HG03039 (cell line): ENCODE measurements at regions not wholly inside any gene's neighbourhood (a gene's known extent, or its start where the extent isn't known, plus 50 kb on each side); places are given as distances from the start of the nearest gene placed in this dataset.

Experiments
- ATAC-seq: cut with Tn5 transposase; IDR thresholded peaks from one replicate; pipeline ENCODE4 v1.9.1; 2021; ENCODE audit warnings: mild to moderate bottlenecking, moderate library complexity; ENCODE audit not compliant: unreplicated experiment

DNA sequence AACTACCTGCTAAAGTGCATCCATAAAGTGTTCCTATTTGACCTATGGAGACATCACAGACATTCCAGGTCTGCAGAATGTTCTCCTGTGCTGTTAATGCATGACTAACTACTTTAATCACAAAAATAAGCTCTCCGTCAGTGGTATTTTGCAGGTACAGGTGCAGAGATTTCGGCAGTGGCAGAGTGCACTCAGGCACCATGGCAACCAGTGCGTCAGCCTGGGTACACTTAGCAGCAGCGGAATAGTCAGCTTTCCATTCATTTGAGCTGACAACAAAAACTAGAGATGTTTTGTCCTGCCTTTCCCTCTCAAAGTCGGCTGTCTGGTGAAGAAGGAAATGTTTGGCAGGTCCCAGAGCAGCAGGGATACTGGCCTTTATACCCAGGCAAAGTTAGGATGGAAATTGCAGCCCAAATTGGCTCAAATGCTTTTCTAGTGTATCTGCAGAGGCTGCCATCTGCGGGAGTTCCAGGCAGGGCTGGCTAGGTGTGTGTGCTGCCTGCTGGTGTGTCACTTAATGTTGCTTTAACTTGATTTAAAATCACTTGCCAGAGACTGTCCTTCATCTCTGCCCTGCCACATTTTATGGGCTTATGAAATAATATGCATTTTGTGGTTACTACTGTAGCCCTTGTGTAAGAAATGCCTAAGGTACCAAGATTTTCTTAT lies 195.8 kb downstream of the RAP2A start:
- no peak for ATAC-seq

DNA sequence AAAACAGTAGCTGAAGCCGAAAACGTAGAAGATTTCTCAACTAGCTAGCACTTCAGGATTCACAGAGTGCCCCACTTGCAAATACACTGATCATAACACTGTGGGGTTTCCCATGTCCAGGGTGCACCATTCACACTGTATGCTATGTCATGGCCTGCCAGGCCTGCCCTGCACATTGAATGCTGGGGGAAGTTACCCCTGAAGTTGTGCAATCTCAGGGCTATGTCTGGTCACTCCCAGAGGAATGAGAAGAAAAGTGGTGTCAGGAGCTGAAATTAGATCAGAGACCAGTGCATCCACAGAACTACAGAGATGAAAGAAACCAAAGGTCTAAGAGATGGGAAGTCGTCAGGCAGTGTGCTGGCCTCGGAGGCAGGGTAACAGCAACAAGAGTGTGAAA lies 196.8 kb downstream of the RAP2A start:
- ATAC-seq, result no peak

DNA sequence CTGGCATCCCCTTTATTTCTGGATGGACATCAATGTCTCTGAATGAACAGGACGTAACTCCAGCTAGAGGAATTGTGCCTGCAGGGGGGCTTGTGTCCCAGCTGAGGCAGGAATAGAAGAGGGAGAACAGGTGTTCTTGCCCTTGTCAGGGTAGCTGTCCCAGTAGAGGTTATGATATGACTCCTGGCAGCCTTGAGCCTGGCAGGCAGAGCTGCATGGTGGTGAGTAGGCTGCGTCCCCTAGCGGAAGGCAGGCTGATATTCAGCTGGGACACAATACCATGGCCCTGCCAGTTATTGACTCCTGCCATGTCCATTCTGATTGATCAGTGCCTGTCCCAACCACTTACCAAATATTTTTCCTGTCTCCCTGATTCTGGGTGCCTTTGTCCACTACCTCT lies 197.2 kb downstream of the RAP2A start:
- no peak for ATAC-seq

DNA sequence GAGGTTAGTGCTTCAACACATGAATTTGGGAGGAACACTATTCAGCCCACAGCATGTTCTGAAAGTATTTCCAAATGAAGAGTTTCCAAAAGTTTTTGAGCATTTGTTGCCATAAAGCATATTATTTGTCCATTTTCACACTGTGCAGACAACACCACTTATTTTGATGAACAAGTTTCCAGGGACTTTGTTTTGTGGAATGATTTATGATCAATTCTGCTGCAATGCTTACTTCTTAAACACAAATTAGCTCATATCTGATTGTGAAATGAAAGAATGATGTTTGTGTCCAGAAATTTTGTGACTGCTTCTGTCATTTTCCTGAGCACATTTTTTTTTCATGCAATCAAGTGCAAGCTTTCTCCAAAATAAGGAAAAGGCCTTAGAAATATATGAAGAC lies 205.3 kb downstream of the RAP2A start:
- no peak for ATAC-seq

DNA sequence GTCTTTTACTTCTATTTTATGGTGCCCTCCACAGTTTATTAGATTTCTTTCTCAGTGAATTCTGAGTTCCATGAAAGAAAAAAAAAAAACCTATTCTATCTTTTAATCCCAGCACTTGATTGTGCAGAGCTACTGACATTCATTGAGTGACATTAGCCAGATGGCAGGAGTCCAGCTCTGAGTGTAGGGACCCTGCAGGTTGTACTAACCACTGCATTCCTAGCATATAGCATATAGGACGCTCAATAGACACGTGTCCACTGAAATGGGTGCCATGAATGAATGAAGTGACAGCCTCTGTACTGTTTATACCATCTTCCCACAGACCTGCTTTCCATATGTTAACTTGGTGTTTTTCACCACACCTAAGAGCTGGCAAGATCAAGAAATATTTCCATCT lies 206.3 kb downstream of the RAP2A start:
- ATAC-seq, result no peak

DNA sequence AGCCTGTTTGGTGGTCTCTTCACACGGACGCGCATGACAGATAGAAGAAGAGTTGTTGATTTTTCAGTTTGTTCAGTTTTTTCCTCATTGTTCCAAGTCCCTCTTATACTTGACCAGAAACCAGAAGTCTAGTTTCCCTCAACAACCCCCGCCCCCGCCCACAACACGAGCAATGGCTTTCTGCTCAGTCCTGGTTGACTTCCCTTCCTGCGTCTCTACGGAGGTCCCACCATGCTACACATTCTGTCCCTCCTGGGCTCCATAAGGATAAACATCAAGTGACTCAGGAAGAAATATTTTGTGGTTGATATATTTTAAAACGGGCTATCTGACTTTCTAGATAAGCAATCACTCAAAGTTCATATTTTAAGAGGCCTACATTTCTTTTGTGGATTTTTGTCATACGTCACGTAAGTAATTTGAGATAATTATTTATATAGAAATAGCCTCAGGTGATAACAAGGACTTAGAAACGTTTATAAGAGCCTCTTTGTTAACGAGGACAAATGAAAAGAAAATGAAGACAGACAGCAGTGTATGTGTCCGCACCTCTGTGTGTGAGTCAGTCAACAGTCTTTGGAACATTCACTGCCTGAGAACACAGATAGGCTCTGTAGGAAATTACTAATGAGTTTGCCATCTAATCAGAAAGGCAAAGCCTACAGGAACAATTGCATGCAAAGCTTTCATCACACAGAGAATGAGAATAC lies 214.4 kb downstream of the RAP2A start:
- ATAC-seq, result no peak

DNA sequence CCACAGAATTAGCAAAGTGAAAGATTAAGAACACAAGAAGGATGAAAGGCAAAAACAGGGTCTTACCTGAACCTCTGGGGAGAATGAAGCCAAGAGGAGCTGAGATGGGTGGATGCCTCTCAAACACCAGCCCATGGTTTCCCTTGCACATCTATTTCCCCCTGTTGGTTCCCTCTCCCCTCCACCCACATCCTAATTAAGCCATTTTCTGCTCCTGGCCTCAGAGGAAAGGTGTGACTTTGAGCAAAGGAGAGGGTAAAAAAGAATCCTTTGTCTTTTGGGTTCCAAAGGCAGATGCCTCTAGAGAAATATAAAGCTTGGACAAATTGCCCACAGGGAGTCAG lies 214.9 kb downstream of the RAP2A start:
- no peak for ATAC-seq

DNA sequence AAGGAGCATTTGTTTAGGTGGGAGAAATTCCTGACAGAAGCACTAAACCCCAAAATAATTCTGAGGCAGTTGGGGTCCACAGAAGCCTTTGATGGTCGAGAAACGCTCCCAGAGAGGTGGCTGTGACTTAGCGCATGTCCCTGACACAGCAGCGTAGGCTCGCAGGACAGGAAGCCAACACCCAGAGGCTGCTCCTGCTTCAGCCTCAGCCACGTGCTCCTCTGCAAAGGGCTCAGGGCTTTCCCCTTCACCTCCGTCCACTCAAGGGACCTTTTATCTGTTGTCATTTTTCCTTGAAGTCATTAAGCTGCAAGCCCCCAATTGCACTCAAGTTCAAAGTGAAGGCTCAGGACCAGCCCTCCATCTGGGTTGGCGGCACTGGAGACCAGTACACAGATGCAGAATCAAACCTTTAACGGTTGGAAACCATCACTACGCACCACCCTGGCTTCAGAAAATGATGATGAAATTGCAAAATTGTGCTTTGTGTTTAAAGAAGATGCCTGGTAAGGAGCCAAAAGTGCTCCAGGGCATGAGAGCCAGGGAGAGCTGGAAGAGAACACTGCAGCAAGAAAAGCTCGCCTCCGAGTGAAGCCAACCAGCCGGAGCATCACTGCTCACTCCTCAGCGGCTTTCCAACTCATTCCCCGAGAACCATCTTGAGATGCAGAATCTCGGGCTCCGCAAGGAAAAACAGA lies 219.6 kb downstream of the RAP2A start:
- no peak for ATAC-seq

DNA sequence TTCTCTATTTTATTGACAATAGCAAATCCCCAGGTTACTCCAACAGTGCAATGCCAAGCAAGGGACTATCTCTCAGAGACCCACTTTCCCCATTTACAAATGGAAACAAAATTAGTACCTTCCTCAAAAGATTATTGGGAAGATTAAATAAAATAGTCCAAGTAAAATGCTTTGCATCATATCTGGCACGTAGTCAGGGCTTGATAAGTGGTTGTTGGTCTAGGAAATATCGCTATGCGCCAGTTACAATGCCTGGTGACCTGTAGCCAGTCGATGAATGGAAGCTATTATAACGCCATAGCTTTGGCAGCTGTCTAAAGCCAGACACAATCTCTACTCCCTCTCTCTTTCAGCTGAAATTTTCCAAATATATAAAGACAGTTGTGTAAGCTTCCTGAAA lies 220.3 kb downstream of the RAP2A start:
- no peak for ATAC-seq

DNA sequence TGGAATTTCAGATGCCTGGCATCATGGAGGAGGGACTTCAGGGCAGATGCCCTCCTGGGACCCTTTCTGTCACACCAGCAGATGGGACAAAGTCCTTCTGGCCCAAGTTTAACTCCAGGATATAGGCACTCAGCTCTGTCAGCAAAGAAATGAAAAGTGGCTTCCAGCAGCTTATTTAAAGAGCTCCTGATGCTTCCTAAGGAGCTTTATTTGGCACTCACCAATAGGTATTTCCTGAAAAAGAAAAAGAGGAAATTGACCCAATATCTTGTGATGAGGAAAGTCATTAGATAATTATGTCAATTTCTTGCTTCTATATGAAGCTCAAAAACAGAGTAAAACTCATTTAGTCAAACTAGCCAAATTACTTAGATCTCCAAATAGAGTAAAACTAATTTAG lies 224.6 kb downstream of the RAP2A start:
- no peak for ATAC-seq

DNA sequence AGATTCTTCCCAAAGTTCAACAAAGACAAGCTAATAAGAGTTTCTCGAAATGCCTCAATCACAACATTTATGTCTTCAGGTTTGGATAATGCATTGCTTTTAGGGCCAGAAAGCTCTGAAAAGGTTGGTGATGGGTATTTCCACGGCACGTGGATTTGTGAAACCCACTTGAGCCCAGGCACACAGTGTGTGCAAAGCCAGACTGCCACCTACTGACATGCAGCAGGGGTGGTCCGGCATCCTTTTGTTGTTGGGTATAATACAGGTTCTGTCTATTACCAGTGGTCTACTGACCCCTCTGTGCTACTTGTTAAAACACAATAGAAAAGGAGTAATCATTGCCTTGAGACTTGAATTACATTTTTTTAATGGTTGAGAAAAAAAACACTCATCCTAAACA lies 225.6 kb downstream of the RAP2A start:
- ATAC-seq, result no peak

DNA sequence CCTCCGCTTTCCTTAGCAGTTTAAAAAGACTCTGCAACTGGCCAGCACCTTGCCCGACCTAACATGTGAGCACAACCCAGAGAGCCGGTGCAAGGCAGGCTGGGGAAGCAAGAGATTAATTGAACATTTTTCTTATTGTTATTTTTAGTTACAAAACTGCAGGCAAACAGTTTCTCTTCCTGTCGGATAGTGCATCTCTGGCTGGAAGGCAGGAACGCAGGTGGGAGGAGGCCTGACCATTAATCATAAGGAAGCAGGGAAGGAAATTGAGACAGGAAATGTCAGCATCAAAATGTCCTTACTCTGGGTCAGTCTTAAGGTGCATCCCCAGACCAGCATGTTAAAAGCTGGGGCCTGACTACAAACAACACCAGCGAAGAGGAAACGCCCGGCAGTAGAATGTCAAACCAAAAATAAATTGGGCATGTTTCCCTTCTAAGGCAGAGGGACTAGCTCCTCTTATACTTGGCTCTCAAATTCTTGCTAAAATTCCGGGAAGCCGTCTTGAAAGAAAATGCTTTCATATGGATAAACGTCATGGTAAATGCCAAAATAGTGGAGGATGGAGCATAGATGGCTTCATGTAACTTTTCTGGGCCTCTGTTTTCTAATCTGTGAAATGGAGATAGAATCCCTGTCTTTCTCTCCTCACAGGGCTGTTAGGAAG lies 226.8 kb downstream of the RAP2A start:
- no peak for ATAC-seq

DNA sequence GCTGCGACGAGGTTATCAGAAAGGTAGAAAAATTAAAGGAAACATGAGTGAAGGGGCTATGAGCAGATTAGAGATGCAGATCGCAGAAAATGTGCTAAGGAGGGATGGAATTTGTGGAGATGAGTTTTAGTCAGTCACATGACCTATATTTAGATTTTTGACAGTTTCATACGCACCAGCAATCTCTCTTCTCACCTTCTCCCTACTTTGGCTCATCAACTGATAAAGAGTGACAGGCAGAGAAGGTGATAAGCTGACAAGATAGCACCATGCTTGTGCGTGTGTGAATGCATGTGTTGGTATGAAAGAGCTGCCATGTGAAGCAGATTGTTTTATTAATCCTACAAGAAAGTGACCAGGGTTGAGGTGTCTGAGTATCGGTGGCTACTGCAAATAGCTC lies 252.6 kb downstream of the RAP2A start:
- no peak for ATAC-seq

DNA sequence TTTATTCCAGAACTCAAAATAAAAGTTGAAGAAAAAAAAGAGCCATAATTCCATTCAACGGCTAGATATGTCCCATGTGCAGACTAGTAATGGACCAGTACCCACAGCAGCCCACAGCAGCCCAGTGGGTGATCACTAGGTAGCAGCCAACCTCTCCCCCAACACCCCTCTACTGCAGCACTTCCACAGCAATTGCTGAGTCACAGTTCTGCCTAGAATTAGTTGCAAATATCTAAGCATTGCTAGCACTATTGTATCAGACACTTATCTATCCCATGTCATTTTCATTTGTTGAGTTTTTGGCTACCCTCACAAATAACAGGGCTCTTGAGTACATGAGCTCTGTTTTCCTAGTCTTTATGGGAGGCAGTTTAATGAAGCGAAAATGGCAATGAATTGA lies 258.7 kb downstream of the RAP2A start:
- ATAC-seq, result no peak

DNA sequence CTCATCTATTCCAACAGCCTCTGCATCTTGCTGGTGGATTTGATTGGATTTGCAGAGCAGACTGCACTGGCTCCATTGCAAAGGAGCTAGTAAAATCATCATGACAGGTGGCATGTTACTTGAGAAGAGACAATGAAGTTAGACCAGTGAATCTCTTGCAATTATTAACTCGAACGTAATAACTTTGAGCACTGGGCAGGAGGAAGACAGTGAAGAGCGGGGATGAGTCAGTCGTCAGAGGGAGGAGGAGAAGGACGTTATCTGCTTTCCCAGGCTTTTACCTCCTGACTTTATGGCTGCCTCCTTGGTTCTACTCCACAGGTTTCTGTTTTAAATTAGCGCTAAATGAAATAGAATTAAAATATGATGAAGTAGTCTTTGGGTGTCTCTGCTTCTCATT lies 257.8 kb upstream of the IPO5 start:
- ATAC-seq, result no peak

DNA sequence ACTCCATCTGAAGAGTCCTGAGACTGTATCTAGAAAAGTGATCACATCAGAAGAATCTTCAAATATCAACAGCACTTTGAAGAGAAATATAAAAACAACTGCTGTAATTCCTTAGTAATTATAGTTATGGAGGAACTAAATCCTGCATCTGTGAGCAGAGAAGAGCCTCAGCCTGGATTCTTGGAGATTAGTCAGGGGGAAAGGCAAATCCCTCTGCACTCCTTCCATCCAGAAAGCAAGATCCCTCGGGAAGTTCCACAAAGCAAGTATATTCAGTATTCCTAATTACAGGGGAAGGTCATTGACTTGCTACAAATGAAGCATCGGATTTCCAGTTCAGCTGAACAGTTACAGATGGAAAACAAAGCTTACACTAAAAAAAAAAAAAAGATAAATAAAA lies 256.6 kb upstream of the IPO5 start:
- no peak for ATAC-seq

DNA sequence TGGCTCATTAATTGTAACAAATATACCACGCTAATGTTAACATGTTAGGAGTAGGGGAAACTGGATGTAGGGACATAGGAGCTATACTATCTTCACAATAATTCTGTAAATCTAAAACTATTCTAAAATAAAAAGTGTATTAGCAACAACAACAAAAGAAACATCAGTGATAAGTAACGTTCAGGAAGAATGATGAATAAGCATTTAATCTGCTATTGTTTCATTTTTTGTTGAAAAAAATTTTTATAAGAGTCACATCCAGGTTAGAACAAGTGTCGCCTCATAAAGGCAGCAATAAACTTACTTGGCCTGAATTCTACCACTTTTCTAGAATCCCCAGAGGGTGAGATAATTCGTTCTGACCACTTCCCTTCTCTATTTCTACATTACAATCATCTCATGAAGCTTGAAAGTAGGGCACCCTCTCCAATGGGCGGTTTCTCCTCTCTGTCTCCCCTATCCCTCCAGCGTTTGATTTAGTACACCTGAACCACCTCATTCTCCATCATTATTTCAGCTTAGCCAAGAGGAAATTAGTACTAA lies 253.1 kb upstream of the IPO5 start:
- ATAC-seq, result no peak

DNA sequence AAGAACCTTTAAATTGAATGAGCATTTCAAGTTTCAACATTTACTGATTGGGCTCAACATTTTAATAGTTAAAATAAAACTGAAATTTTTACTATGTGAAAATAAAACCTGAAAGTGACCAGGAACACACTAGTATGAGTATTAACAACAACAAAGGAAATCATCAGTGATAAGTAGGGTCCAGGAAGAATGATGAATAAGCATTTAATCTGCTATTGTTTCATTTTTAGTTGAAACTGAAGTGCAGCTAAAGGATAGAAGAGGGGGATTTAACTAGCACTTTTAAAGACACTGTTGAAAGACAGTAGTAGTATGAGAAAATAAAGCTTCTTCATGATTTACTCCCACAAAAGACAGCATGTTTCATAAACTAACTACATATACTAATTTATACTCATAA lies 250.9 kb upstream of the IPO5 start:
- ATAC-seq, result no peak

DNA sequence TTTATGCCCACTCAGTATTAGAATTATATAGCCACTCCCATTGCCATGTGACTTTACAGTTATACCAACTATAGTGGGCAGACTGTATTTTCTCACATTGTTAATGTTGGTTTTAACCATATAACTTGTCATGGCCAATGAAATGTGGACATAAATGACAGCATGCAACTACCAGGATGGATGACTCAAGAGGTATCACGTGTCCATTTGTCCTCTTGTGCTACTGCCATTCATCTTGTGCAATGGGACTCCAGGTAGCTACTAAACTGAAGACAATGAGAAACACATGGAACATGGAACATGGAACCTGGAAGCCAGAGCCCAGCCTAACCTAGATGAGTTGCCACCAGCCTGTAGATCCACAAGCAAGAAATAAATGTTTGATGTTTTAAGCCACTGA lies 242.7 kb upstream of the IPO5 start:
- ATAC-seq, result no peak

DNA sequence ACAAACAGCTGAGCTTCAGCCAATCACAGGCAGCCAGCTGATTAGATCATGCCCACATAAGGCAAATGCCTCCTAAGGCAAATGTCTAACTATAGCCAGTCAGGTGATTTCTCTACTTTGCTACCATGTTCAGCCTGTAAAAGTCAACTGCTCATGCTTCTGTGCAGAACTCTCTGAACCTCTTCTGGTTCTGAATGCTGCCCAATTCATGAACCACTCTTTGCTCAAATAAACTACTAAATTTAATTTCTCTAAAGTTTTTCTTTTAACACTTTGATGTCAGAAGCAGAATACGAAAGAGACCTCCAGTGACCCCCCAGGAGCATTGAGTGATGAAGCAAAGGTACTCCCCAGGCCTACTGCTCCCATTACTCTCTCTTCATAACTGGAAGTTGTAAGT lies 240.7 kb upstream of the IPO5 start:
- ATAC-seq, result no peak

DNA sequence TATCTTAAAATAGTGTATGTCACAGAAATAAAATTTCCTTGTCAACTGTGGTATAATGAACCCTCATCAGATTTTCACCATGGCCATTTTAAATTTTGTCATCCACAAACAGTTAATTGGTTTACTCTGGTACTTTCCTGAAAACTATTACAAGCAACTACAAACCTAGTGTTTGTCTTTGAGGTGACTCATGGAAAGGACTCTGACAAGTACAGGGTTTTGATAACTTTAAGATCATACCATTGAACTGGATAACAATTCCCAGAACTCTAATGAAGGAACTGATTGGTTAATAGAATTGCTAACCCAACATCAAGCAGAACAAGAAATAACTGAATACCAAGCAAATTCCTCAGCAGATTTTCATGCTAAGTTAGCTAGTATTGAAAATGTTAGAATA lies 237.7 kb upstream of the IPO5 start:
- ATAC-seq, result no peak

DNA sequence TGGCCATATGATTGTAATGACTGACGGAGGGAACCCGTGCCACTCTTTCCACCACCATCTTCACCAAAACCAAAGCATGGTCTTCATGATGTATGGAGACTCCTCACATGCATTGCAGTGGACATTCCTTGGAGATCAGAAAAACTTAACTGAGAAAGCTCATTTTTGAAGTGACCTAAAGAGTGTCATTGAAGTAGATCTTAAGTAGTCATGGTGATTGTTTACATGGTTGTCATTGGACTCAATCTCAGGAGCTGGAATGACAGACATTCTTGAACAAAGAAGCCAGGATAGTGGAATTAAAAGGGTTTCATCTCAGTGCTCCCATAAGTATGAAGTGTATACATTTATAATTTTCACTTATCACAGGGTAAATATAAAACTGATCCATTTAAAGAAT lies 236.7 kb upstream of the IPO5 start:
- no peak for ATAC-seq
